ENCODE measurements at regions not wholly inside any gene's neighbourhood (a gene's known extent, or its start where the extent isn't known, plus 50 kb on each side); places are given as distances from the start of the nearest gene placed in this dataset.

DNA sequence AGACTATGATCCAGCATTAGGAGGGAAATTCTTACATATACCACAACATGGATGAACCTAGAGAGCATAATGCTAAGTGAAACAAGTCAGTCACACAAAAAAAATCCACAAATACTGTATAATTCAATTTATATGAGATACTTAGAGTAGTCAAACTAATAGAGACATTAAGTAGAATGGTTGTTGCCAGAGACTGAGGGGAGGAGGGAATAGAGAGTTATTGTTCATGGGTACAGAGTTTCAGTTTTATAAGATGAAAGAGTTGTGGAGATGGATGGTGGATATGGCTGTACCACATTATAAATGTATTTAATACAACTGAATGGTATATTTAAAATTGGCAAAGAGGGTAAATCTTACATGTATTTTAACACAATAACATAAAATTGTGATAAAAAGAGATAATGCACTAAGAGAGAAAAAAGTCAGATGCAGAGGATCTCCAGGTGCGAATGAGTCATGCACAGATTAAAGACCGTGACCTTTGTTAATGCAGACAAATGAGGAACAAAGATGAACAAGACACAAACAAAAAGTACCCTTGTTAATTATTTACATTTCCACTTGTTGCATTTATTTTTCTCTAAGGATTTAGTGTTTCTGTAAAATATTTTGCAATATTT is 541.7 kb upstream of the MEX3C start:
- DNase-seq = no peak

DNA sequence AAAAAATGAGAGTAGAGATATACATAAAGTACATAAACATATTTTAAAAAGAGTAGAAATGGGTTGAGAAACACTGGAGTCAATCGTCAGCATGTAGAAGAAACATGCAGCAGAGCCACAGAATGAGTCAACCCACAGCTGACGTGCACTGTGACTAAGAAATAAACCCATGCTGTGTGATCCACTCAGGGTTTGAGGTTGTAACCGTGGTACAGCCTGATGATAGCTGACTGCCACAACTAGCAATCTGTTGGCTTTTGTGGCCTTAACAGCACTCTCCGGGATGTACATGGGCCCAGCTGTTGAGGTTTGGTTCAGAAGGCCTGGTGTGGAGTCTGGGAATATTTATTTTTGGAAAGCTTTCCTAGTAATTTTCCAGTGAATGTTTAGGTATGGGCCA is 554.4 kb upstream of the MEX3C start:
- DNase-seq = no peak

DNA sequence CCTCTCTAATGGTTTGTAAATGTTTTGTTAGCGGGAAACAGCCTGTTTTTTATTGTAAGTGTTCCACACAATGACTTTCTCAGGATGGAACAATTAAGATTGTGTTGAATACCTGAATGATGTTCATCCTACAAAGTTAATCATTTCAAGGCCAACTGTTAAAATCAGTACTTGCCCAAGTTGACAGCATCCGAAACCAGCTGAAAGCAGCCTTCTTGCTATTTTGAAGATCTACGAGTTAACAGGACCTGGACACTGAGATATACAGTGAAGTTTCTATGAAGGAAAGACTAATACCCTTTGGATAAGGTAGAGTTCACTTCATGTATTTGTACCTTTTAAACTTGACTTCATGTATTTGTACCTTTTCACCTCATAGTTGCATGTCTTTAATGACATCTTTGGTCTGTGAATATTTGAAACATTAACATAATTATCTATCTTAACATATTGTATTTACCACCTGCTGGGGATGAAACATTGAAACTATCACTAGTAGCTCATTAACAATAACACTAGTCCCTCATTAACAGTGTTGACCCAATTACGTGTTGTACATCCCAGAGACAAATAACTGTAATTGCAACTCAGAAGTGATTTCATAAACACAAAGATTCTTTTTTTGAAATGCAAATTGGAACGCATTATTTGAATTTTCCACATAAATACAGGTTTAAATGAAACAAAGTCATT is 556.0 kb upstream of the MEX3C start:
- no peak for DNase-seq

DNA sequence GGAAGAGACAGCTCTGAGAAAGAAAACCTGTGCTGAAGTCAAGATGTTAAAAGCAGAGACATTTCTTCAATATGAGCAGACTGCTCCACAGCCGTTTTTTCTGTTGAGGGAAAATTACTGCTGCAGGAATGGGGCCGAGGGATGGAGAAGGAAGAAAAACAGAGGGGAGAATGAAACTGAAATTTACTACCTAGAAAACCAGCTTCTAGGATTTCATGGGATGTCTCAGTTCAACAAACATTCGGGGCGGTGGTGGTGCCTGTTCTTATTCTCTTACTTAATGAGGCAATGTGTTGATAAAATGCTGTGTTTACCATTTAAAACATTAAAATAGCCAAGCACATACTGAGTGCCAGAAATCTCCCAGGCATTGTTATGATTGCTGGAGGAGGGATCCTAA is 557.1 kb upstream of the MEX3C start:
- DNase-seq = no peak

DNA sequence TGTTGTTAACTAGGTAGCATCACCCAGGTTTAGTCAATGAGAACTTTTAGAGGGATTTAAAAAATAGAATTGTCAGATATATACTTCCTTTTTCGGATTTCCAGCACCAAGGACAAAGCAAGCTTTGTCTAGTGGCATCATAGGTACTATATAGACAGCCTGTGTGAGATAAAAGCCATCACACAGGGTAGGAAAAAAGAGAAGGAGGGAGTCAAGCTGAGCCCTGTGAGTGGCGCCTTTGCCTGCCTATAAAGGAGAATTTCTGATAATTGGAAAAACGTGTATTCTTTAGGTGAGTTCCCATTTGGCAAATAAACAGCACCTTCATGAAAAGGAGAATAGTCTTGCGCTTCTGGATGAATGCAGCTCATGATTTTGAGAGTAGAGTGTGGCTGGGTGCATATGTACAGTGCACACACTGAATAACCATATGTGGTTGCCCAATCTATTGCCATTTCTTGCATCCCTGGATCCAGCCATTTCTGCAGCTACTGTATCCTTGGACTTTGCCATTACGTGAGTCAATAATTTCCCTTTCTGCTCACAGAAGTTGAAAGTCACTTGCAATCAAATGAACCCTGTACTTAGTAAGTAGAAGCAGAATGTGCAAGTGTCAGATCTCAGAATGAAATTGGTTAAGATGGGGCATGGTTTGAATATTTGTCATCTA is 559.9 kb upstream of the MEX3C start:
- DNase-seq = no peak

DNA sequence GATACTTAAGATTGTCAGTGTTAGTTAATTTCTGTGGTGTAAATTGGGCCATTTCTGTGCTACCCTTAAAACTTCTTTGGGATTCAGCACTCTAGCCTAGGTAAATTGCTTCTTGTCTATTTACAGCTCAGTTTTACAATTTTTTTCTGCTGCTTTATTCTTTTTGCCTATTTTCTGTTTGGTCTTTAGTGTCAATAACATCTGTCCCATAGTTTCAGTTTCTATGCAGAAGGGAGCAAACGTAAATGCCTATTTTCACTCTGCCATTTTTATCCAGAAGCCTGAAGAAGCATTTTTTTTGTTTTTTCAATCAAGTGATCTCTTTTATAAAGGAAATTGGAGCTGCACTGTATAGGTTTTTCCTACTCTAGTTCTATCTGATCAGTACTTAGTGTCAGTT is 564.9 kb upstream of the MEX3C start:
- DNase-seq = no peak

DNA sequence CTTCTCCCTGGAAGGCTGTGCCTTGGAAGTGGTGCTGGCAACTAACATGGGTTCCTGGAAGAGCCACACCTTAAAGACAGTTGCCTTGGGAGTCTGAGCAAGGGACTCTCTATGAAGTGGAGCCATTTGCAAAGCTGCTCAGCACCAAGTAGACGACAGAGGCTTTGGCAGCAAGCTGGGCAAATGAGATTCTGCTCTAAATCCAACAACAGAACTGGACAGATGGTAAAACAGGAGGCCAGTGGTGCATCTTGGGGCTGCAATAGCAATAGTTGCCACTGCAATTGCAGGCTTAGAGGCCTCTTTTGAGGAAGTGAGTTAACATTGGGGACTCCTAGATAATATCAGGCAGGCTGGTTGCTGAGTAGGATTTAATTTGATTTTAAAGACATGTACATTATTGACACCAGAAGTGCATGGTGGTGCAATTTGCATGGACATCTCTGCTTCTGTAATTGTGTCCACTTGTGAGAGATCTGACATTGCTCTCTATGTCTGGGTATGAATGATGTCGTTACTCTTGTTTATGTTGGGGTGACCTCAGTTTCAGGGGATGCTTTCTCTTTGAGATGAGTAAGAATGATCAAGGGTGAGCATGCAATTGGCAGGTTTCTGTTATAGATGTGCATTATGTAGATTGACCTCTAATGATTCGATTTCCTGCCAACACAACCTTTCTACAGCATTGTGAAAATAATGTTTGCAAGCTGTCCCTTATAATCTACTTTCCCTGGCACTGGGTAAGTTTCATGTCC is 568.3 kb upstream of the MEX3C start:
- DNase-seq = no peak

DNA sequence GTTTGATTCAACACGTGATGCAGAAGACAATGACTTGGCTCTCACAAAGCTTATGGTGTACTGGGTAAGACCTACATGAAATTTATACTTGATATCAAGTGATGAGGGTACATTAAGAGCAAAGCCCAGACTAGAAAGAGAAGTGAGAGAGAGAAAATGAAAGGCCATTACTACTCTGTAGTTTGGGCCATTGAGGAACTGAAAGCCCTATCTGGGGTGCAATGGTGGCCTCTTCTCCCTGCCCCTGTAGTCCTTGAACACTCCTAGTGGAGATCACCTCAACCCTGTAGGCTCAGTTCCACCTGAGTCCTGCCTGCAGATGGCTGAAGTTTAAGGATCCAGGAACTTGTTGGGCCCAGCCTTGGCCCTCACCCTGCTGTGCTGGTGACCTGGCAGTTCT is 569.8 kb upstream of the MEX3C start:
- DNase-seq = no peak

DNA sequence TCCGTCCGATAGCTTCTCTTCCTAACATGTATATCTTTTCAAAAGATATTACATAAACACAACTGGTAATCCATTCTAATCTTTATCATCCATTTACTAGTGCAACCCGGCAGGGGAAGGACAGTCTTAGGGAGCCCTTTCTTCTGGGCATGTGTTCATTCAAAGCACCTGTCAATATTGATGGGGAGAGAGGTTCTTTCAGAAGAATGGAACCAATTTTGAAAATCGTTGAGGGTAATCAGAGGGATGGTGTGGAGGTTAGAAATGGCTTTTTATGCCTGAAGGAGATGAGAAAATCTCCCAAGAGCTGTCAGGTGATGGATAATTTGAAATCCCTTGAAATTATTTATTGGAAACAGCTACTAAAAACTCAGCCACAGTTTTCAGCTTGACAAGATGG is 561.9 kb upstream of the DCC start:
- DNase-seq = no peak

DNA sequence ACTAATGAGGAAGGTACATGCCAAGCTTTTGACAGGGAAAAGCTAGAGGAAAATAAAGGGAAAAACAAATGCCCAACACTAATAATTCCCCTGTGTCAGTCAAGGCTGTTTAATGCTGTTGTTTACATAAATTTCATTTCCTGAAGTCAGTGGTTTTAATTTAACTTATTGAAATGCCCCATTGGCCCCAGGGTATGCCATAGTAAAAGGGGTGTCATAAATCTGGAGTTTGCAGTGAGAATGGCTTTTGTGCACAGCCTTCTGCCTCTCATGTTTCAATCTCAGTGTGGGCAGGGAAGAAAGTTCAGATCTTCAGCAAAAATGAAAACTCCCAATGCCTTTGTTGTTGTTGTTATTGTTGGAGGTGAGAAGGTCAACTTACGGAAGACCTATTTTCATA is 550.1 kb upstream of the DCC start:
- DNase-seq = no peak

DNA sequence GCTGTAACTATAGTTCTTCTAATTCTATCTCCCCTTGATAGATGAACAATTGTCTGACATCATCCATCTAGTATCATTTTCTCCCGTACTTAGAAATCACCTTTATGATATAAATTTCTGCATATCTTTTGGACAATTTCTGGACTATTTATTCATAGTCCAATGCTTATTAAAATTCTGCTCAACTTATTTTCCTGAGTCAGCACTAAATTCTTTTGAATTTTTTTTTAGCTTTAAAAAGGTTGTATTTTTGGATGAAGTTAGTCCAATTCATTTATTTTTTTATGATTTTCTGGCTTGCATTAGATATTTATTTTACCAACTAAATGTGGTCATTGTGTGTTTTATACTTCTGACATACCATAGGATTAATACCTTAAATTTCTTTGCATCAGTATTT is 538.5 kb upstream of the DCC start:
- DNase-seq = no peak

DNA sequence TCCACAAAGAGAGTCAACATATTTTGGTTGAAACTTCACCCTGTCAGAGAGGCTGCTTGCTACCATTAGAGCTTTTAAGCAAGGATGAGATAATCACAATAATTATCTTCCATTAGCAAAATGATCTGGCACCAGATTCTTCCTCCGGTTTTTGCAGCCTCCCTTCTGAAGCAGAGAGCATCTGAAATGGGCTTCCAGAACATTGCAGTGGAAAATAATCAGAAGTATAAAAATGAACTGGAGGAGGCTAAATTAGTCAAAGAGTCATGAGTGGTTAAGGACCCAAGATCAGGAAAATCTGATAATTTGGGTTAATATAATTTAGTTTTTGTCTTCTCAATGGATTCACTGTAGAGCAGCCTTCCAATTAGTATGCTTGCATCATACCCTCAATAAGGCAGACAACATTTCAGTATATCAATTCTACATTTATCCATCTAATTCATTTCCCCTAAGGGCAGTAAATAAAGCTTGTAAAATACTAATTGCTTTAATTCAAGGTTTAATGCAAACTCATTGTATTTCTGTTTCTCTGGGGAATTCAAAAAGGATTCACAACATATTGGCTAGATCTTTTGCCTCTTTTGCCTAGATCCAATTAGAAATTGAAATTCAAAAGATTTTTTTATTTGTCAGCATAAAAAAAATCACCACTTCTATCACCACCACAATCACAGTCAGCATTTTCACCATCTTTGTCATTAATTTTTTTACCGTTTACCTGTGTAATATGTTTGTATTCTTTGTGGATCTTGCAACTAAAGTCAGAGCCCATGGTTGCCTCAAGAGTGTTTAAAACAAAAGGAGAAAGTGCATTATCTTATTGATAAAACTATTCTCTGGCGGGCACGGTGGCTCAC is 537.2 kb upstream of the DCC start:
- DNase-seq = no peak

DNA sequence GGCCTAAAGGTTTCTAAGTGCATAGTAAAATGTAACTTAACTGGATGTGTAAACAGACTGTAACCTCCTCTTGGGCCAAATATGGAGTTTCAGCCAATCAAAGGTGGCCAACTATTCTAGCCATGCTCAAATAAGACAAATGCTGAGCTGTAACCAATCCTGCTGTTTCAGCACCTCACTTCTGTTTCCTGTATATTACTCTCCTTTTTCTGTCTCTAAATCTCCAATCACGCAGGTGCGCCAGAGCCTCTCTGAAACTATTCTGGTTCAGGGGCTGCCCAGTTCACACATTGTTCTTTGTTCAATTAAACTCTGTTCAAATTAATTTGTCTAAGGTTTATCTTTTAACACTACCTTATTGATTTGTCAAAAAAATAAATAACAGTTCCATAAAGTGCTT is 532.7 kb upstream of the DCC start:
- DNase-seq = no peak

DNA sequence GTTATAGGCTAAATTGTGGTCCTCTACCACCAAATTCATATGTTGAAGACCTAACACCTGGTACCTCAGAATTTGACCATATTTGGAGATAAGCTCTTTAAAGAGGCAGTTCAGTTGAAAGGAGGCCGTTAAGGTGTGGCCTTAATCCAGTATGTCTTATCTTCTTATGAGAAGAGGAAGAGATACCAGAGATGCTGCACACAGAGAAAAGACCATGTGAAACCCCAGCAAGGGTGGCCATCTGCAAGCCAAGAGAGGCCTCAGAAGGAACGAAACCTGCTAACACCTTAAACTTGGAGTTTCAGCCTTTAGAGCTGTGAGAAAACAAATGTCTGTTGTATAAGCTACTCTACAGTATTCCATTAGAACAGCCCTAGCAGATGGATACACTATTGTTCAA is 528.1 kb upstream of the DCC start:
- no peak for DNase-seq

DNA sequence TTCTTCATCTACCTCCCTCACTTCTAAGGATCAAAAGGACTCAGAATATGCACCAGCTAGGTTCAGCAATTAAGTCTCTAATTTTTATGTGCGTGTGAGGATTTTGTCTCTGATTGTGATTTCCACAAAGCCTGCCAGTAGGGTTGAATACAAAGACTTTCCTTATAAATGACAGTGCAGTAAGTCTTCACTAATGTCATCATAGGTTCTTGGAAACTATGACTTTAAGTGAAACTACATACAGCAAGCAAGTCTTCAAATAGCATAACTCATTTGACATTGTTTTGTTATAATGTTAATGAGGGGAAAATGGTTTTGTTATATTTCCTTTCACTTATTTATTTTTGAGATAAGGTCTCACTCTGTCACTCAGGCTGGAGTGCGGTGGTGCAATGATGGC is 526.3 kb upstream of the DCC start:
- DNase-seq = no peak

DNA sequence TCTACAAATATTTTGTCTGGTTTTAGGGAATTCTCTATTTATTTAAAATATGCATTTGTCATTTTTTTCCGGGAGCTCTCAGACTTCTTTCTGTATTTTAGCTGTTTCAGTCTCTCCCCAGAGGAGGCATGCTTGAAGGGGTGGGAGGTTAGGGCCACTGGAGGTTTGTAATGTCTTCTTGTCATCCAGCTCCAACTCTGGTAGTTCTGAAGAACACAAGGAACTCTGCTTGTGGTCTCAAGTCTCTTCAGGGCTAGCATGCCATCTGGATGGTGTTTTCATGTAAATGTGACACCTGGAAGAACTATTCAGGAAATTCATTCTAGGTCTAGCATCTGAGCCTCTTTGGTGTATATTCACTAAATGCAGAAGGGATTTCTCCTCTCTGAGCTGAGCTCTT is 518.4 kb upstream of the DCC start:
- no peak for DNase-seq

DNA sequence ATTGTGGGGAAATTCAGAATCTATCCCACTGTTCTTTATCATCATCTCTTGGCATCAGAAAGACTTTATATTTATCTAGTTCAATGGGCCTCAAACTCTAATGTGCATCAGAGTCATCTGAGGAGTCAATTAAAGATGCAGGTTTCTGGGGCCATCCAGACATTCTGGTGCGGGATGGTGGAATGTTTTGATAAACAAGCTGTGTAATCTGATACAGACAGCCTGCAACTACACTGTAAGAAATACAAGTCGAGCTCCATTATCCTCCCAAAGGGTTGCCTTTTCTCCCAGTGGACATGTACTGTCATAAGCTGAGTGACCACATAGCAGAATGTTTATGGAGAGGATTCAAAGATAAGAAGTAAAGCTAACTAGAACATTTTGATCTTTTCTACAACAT is 515.3 kb upstream of the DCC start:
- no peak for DNase-seq

DNA sequence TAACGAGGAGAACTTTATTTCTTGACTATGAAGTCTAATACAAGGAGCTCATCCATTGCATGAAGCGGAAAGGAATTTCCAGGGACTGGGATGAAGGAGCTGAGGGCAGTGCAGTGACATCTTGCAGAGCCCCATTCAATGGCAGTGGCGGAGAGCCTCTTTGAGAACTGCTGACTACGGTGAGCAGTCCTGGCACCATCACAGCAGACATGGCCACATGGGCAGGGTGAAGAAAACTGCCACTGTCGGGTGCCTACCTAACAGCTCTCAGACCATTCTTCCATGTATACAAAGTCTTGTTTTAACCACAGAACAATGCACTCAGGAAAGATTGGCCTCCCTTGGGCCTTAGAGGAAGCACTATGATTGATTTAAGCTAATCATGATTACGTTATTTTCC is 506.1 kb upstream of the DCC start:
- DNase-seq = no peak

DNA sequence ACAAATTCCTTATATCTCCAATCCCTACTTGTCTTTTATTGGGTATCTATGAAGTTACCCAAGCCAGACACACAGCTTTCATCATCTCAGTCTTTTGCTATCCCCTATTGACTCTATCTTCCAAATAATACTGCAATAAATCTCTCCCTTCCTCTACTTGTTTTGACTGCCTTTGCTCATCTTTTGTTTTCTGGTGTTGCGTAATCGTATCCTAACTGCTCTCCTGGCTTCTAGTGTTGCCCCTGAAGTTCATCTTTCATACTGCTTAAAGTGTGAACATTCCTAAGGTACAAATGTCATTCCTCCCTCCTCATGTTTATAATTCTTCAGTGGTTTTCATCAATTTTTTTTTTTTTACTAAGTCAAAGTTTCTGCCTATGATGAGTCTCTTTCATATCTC is 491.3 kb upstream of the DCC start:
- DNase-seq = no peak

DNA sequence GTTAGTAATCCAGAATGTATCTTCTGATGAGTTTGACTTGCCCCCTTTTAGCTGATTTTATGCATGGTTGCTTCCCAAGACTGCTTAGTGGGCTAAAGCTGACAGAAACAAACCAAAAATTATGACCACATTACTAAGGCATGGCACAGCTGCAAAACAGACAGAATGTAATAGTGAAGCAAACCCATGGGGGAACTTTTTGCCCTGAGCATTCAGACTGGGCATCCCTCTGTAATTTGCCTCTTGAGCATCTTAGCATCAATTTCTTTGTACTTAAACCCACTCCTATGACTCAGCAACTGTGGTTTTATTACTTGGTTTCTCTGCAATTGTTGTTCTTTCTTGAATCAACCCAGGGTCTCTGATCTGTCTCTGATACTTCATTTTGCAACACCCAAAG is 487.3 kb upstream of the DCC start:
- DNase-seq = no peak

DNA sequence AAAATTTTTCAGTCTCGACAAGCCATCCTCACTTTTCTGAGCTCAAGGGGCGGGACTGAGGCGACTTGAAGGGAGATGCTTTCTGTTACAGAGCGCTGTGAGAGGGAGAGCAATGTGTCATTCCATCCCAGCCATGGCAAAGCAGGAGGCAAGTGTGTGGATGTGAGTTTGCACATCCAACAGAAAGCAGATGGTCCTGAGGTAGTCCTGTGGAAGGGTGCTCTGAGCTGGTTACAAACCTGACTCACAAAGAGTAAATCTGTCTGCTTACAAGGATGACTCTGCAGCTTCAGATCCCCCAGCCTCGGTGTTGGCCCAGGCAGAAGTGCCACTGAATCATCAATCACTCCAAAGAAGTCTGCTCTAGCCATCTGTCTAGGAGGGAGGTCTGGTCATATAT is 482.0 kb upstream of the DCC start:
- DNase-seq = no peak

DNA sequence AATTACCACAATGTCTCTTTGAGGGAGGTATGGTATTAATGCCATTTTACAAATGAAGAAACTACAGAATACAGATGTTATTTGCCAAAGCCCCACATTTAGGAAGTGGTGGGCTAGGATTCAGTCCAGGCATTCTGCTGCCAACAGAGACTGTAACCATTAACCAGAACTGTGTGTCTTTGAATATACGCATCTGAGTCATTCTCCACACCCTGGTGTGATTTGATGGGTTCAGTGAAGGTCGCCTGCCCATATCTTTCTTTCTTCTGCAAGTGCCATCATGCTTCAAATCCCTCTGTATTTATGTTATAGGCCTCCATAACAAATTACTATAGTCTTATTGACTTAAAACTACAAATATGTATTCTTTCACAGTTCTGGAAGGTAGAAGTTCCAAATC is 479.0 kb upstream of the DCC start:
- no peak for DNase-seq
